ENCODE measurements at regions not wholly inside any gene's neighbourhood (a gene's known extent, or its start where the extent isn't known, plus 50 kb on each side); places are given as distances from the start of the nearest gene placed in this dataset.

- DNase-seq (ENCODE audit: low read depth in 4 of 4, low spot score in 3 of 4) = no peak
These were observed 492.5 kb downstream of the ETV1 start for GRCh38 chr7:13496976-13497375.

GRCh38 chr7:13508586-13508985, 480.9 kb downstream of the ETV1 start:
- DNase-seq (ENCODE audit: low read depth in 4 of 4, low spot score in 3 of 4) = no peak

- no peak for DNase-seq (ENCODE audit: low read depth in 4 of 4, low spot score in 3 of 4)
These were observed 470.7 kb downstream of the ETV1 start for GRCh38 chr7:13518738-13519137.

- DNase-seq (ENCODE audit: low read depth in 4 of 4, low spot score in 3 of 4) = no peak
These were observed 465.4 kb downstream of the ETV1 start for GRCh38 chr7:13524076-13524475.

- no peak for DNase-seq (ENCODE audit: low read depth in 4 of 4, low spot score in 3 of 4)
These were observed 457.3 kb downstream of the ETV1 start for GRCh38 chr7:13532028-13532753.

- DNase-seq (ENCODE audit: low read depth in 4 of 4, low spot score in 3 of 4) = no peak
These were observed 450.8 kb downstream of the ETV1 start for GRCh38 chr7:13538669-13539068.

- no peak for DNase-seq (ENCODE audit: low read depth in 4 of 4, low spot score in 3 of 4)
These were observed 449.0 kb downstream of the ETV1 start for GRCh38 chr7:13540429-13540828.

- DNase-seq (ENCODE audit: low read depth in 4 of 4, low spot score in 3 of 4) = no peak
These were observed 448.1 kb downstream of the ETV1 start for GRCh38 chr7:13541326-13541725.

GRCh38 chr7:13542451-13542850, 447.0 kb downstream of the ETV1 start:
- DNase-seq (ENCODE audit: low read depth in 4 of 4, low spot score in 3 of 4) = no peak

GRCh38 chr7:13551503-13551902, 438.0 kb downstream of the ETV1 start:
- DNase-seq (ENCODE audit: low read depth in 4 of 4, low spot score in 3 of 4) = no peak

GRCh38 chr7:13560441-13560840, 429.0 kb downstream of the ETV1 start:
- no peak for DNase-seq (ENCODE audit: low read depth in 4 of 4, low spot score in 3 of 4)

- no peak for DNase-seq (ENCODE audit: low read depth in 4 of 4, low spot score in 3 of 4)
These were observed 426.2 kb downstream of the ETV1 start for GRCh38 chr7:13563257-13563656.

- DNase-seq (ENCODE audit: low read depth in 4 of 4, low spot score in 3 of 4) = no peak
These were observed 425.8 kb downstream of the ETV1 start for GRCh38 chr7:13563680-13564079.

- no peak for DNase-seq (ENCODE audit: low read depth in 4 of 4, low spot score in 3 of 4)
These were observed 411.8 kb downstream of the ETV1 start for GRCh38 chr7:13577566-13578145.

- no peak for DNase-seq (ENCODE audit: low read depth in 4 of 4, low spot score in 3 of 4)
These were observed 411.2 kb downstream of the ETV1 start for GRCh38 chr7:13578294-13578693.

GRCh38 chr7:13581097-13581496, 408.4 kb downstream of the ETV1 start:
- DNase-seq (ENCODE audit: low read depth in 4 of 4, low spot score in 3 of 4) = no peak

GRCh38 chr7:13593854-13594253, 395.6 kb downstream of the ETV1 start:
- DNase-seq (ENCODE audit: low read depth in 4 of 4, low spot score in 3 of 4) = no peak

- DNase-seq (ENCODE audit: low read depth in 4 of 4, low spot score in 3 of 4) = no peak
These were observed 387.4 kb downstream of the ETV1 start for GRCh38 chr7:13602036-13602435.

- DNase-seq (ENCODE audit: low read depth in 4 of 4, low spot score in 3 of 4) = no peak
These were observed 386.4 kb downstream of the ETV1 start for GRCh38 chr7:13603016-13603415.

- DNase-seq (ENCODE audit: low read depth in 4 of 4, low spot score in 3 of 4) = no peak
These were observed 385.8 kb downstream of the ETV1 start for GRCh38 chr7:13603661-13604060.

GRCh38 chr7:13604178-13604577, 385.3 kb downstream of the ETV1 start:
- no peak for DNase-seq (ENCODE audit: low read depth in 4 of 4, low spot score in 3 of 4)

- DNase-seq (ENCODE audit: low read depth in 4 of 4, low spot score in 3 of 4) = no peak
These were observed 379.1 kb downstream of the ETV1 start for GRCh38 chr7:13610372-13610771.

- no peak for DNase-seq (ENCODE audit: low read depth in 4 of 4, low spot score in 3 of 4)
These were observed 373.8 kb downstream of the ETV1 start for GRCh38 chr7:13615679-13616078.

All from right renal pelvis (tissue), 4 donors.